ENCODE measurements at regions not wholly inside any gene's neighbourhood (a gene's known extent, or its start where the extent isn't known, plus 50 kb on each side); places are given as distances from the start of the nearest gene placed in this dataset.

GRCh38 chr2:7572450-7572849 lies 655.2 kb downstream of the RNF144A start:
- peaks cover 0 to 4% (median 1%) of the 10 kb centered on the region in 12 donors for H3K9me3 ChIP-seq
- H3K4me1 ChIP-seq, result no peaks in the 10 kb centered on the region
- ATAC-seq (no peak), DNase-seq (no peak)
- H3K4me3 ChIP-seq, result no peak overlapping the region
- no peaks in the 10 kb centered on the region for H3K36me3 ChIP-seq
- WGBS, 4 donors, result 68 to 81% (median 80%) methylated on average over 7 of the region's 7 CpGs
- intact Hi-C loops (cut with DNase I), result no loop called here
- no peak overlapping the region for H3K27ac ChIP-seq
- TF ChIP-seq POLR2A (IDR thresholded peaks at IDR 0.05) (no peak), CTCF (IDR thresholded peaks at IDR 0.05) (no peak)
- peaks cover 0 to 6% (median 0%) of the 10 kb centered on the region in 9 donors for H3K27me3 ChIP-seq

GRCh38 chr2:7573166-7573825 lies 656.1 kb downstream of the RNF144A start:
- WGBS, 4 donors, result 63 to 69% (median 68%) methylated on average over 6 of the region's 6 CpGs
- Histone ChIP-seq H3K27me3 (peaks cover 0 to 6% (median 0%) of the 10 kb centered on the region in 9 donors), H3K36me3 (no peaks in the 10 kb centered on the region), H3K4me3 (no peak overlapping the region), H3K4me1 (no peaks in the 10 kb centered on the region), H3K9me3 (peaks cover 0 to 12% (median 9%) of the 10 kb centered on the region in 12 donors), H3K27ac (no peak overlapping the region)
- ATAC-seq (no peak), DNase-seq (no peak)
- TF ChIP-seq CTCF (IDR thresholded peaks at IDR 0.05), result no peak
- no peak for TF ChIP-seq POLR2A (IDR thresholded peaks at IDR 0.05)
- intact Hi-C loops (cut with DNase I), result no loop called here

GRCh38 chr2:7574385-7574784 lies 657.2 kb downstream of the RNF144A start:
- ATAC-seq (no peak), DNase-seq (no peak)
- intact Hi-C loops (cut with DNase I), result no loop called here
- Histone ChIP-seq H3K36me3 (no peaks in the 10 kb centered on the region), H3K4me3 (no peak overlapping the region), H3K4me1 (no peaks in the 10 kb centered on the region), H3K9me3 (peaks cover 0 to 20% (median 11%) of the 10 kb centered on the region in 12 donors), H3K27ac (no peak overlapping the region), H3K27me3 (peaks cover 0 to 6% (median 0%) of the 10 kb centered on the region in 9 donors)
- WGBS, 4 donors, result 46 to 65% (median 60%) methylated on average over 4 of the region's 4 CpGs
- no peak for TF ChIP-seq POLR2A (IDR thresholded peaks at IDR 0.05)
- no peak for TF ChIP-seq CTCF (IDR thresholded peaks at IDR 0.05)

GRCh38 chr2:7577769-7578168 lies 660.6 kb downstream of the RNF144A start:
- Histone ChIP-seq H3K4me3 (no peak overlapping the region), H3K27me3 (peaks cover 0 to 6% (median 0%) of the 10 kb centered on the region in 9 donors), H3K9me3 (peaks cover 0 to 20% (median 11%) of the 10 kb centered on the region in 12 donors), H3K36me3 (no peaks in the 10 kb centered on the region), H3K27ac (no peak overlapping the region), H3K4me1 (no peaks in the 10 kb centered on the region)
- no peak for TF ChIP-seq CTCF (IDR thresholded peaks at IDR 0.05)
- TF ChIP-seq POLR2A (IDR thresholded peaks at IDR 0.05), result no peak
- ATAC-seq (no peak), DNase-seq (no peak)
- WGBS, 4 donors, result 82 to 94% (median 92%) methylated on average over 1 of the region's 1 CpG
- intact Hi-C loops (cut with DNase I), result no loop called here

Measured in heart left ventricle (tissue), 16 donors.